ENCODE measurements at regions not wholly inside any gene's neighbourhood (a gene's known extent, or its start where the extent isn't known, plus 50 kb on each side); places are given as distances from the start of the nearest gene placed in this dataset.

DNA sequence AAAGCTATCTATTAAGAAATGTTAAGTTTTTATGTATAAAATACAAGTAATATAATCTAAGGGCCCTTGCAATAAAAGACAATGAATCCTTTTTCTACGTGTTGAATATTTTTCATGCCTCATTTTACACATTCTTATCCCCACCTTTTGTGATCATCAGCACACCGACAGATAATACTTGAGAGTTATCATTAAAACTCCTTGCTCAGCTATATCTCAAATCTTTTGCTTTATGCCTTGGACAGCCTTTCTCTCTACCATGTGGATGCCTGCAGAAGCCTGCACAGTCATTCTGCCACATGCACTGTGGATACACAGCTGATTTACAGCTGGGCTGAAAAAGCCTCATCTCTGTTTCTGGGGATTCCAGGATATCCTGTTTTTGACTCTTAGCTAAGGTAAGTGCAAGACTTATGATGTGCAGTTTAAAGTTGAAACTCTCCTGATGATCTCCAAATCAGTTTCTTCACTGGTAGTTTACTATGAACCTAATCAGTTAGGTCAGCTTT lies 1565.1 kb downstream of the SI start:
- Histone ChIP-seq H3K23ac (ENCODE audit: insufficient read length, low read depth, low read length) (no peak overlapping the region), H2AFZ (ENCODE audit: low read length) (no peak overlapping the region)
- H3K27ac Mint-ChIP-seq: no peak overlapping the region

More for the DNA sequence above, 1565.1 kb downstream of the SI start:
- no peaks in the 10 kb centered on the region for H4K20me1 ChIP-seq (ENCODE audit: control insufficient read depth, insufficient read depth, insufficient read length)
- TF ChIP-seq, protein P1, sequence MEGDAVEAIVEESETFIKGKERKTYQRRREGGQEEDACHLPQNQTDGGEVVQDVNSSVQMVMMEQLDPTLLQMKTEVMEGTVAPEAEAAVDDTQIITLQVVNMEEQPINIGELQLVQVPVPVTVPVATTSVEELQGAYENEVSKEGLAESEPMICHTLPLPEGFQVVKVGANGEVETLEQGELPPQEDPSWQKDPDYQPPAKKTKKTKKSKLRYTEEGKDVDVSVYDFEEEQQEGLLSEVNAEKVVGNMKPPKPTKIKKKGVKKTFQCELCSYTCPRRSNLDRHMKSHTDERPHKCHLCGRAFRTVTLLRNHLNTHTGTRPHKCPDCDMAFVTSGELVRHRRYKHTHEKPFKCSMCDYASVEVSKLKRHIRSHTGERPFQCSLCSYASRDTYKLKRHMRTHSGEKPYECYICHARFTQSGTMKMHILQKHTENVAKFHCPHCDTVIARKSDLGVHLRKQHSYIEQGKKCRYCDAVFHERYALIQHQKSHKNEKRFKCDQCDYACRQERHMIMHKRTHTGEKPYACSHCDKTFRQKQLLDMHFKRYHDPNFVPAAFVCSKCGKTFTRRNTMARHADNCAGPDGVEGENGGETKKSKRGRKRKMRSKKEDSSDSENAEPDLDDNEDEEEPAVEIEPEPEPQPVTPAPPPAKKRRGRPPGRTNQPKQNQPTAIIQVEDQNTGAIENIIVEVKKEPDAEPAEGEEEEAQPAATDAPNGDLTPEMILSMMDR (conservative IDR thresholded peaks at IDR 0.05): no peak
- H3T11ph ChIP-seq (ENCODE audit: low read length): no peak overlapping the region
- H2BK12ac ChIP-seq (ENCODE audit: insufficient read length, low read depth, low read length): no peak overlapping the region
- H4K91ac ChIP-seq (ENCODE audit: insufficient read length, low read depth, low read length): no peak overlapping the region
- no peak overlapping the region for H3K56ac ChIP-seq (ENCODE audit: insufficient read length, low read depth, low read length)
- H4K8ac ChIP-seq (replicated peaks; ENCODE audit: insufficient read length, low read depth, low read length): no peak overlapping the region
- no peak overlapping the region for H2BK15ac ChIP-seq (ENCODE audit: low read depth, low read length)
- H3K27me3 ChIP-seq (ENCODE audit: insufficient read depth, low read length): no peaks in the 10 kb centered on the region
- Mint-ChIP-seq H3K36me3 (ENCODE audit: insufficient read depth in 1 of 3, low read depth in 3 of 3) (no peaks in the 10 kb centered on the region), H3K4me3 (no peak overlapping the region), H3K4me1 (no peaks in the 10 kb centered on the region), H3K9me3 (no peaks in the 10 kb centered on the region), H3K27me3 (ENCODE audit: low read depth) (no peaks in the 10 kb centered on the region)
- H2BK120ac ChIP-seq (ENCODE audit: low read depth, low read length, poor library complexity, severe bottlenecking): no peak overlapping the region
- no peak overlapping the region for H3K27ac ChIP-seq (ENCODE audit: insufficient read length, low read depth, low read length)
- H3K4ac ChIP-seq (ENCODE audit: low read depth, low read length): no peak overlapping the region
- no peak overlapping the region for H3K14ac ChIP-seq (ENCODE audit: insufficient read depth, low read length)
- no peaks in the 10 kb centered on the region for H3K79me2 ChIP-seq (ENCODE audit: insufficient read depth, low read length)
- no peak overlapping the region for H2BK20ac ChIP-seq (ENCODE audit: low read depth, low read length, poor library complexity, severe bottlenecking)
- H3K4me1 ChIP-seq (ENCODE audit: insufficient read depth, low read length): no peaks in the 10 kb centered on the region
- no peak overlapping the region for H3K9ac ChIP-seq (ENCODE audit: extremely low read depth, insufficient read length, low read length)
- whole genome bisulfite sequencing (ENCODE audit: extremely low coverage, insufficient read length, low lambda C conversion rate): no CpG with 5 or more reads among the region's 2 CpGs
- no peaks in the 10 kb centered on the region for H3K79me1 ChIP-seq (ENCODE audit: insufficient read depth, low read depth, low read length, poor library complexity, severe bottlenecking)
- no peak overlapping the region for H2AK5ac ChIP-seq (ENCODE audit: insufficient read length, low read length)
- H2BK5ac ChIP-seq (ENCODE audit: insufficient read length, low read length): no peak overlapping the region
- H3K4me2 ChIP-seq (ENCODE audit: insufficient read depth, insufficient read length, low read length): no peak overlapping the region
- DNase-seq: no peak
- no peak overlapping the region for H3K18ac ChIP-seq (ENCODE audit: insufficient read length, low read depth, low read length)
- H4K5ac ChIP-seq (ENCODE audit: insufficient read length, low read depth, low read length): no peak overlapping the region
- H3K9me3 ChIP-seq (ENCODE audit: control insufficient read depth, low read depth, low read length): no peaks in the 10 kb centered on the region
- no peaks in the 10 kb centered on the region for H3K23me2 ChIP-seq (ENCODE audit: insufficient read length, low read depth, low read length, poor library complexity, severe bottlenecking)
